Prostate gland (tissue), 2 donors: ENCODE measurements at regions not wholly inside any gene's neighbourhood (a gene's known extent, or its start where the extent isn't known, plus 50 kb on each side); places are given as distances from the start of the nearest gene placed in this dataset.

Experiments used
- CTCF ChIP-seq, 4 experiments: fragments of 200-600 bp in 2 of 4; fragments of 450-650 bp in 2 of 4; sonication (generic) in 2 of 4; IDR thresholded peaks; 1 replicate in 3 of 4; 2 replicates in 1 of 4; pipeline ENCODE4 v1.5.1; 2016 to 2019; ENCODE audit warnings: antibody characterized with exemption in 4 of 4, mild to moderate bottlenecking in 2 of 4, moderate library complexity in 2 of 4
- POLR2A ChIP-seq: fragments of 450-650 bp; IDR thresholded peaks from one replicate; pipeline ENCODE4 v1.6.1; 2016; ENCODE audit warnings: antibody characterized with exemption, mild to moderate bottlenecking
- POLR2AphosphoS5 ChIP-seq: sonication (generic); formaldehyde crosslinking; IDR thresholded peaks from one replicate; pipeline ENCODE4 v1.6.1; 2017; ENCODE audit warnings: antibody characterized with exemption

GRCh38 chr10:81546243-81546642 is 328.8 kb upstream of the NRG3 start:
- TF ChIP-seq POLR2A (no peak), CTCF (IDR thresholded peaks at IDR 0.05) (no peak), POLR2AphosphoS5 (no peak)
